A673 (cell line): ENCODE measurements at regions not wholly inside any gene's neighbourhood (a gene's known extent, or its start where the extent isn't known, plus 50 kb on each side); places are given as distances from the start of the nearest gene placed in this dataset.

ENCODE experiments used
- BruUV-seq: library from RNA; stranded (reverse); fragments of 400-500 nt; replicated peaks from 2 replicates; lab custom pipeline; 2021; lab: Mats Ljungman, UMichigan
- CTCF ChIA-PET: fragments of 300-600 bp; sonication (Branson Sonifier 250); formaldehyde crosslinking; loops from one replicate; lab custom pipeline; 2022; ENCODE audit warnings: antibody characterized with exemption; lab: Charles Lee
- POLR2A ChIA-PET: fragments of 300-600 bp; sonication (Branson Sonifier 250); formaldehyde crosslinking; loops from one replicate; lab custom pipeline; 2022; ENCODE audit warnings: antibody characterized with exemption; ENCODE audit not compliant: low non-redundant PET; lab: Charles Lee
- DNase-seq: peaks from one replicate; pipeline ENCODE4 v3.0.0-alpha.2; 2015; ENCODE audit warnings: low spot score
- H3K27ac ChIP-seq: fragments of 200-600 bp; sonication (generic); 2 replicates; pipeline ENCODE4 v1.5.1; 2016; ENCODE audit warnings: mixed run types, low read depth, mild to moderate bottlenecking, mixed read lengths, antibody characterized with exemption, low read length; ENCODE audit not compliant: poor library complexity, severe bottlenecking
- H3K27me3 ChIP-seq: fragments of 200-600 bp; sonication (generic); replicated peaks from 2 replicates; pipeline ENCODE4 v1.6.1; 2017; ENCODE audit warnings: mixed run types, low read depth, mild to moderate bottlenecking, mixed read lengths, antibody characterized with exemption, low read length; ENCODE audit not compliant: insufficient read depth, poor library complexity
- H3K36me3 ChIP-seq: fragments of 200-600 bp; sonication (generic); 2 replicates; pipeline ENCODE4 v1.6.1; 2016; ENCODE audit warnings: mixed run types, mild to moderate bottlenecking, mixed read lengths, antibody characterized with exemption, low read length; ENCODE audit not compliant: insufficient read depth, poor library complexity, severe bottlenecking
- H3K4me1 ChIP-seq: fragments of 200-600 bp; sonication (generic); 2 replicates; pipeline ENCODE4 v1.6.1; 2017; ENCODE audit warnings: mixed run types, mild to moderate bottlenecking, mixed read lengths, antibody characterized with exemption, low read length; ENCODE audit not compliant: insufficient read depth, poor library complexity, severe bottlenecking
- H3K4me3 ChIP-seq: fragments of 200-600 bp; sonication (generic); 2 replicates; pipeline ENCODE4 v1.5.1; 2016; ENCODE audit warnings: low read depth, mixed run types, mild to moderate bottlenecking, mixed read lengths, low read length; ENCODE audit not compliant: poor library complexity, severe bottlenecking
- H3K9me3 ChIP-seq: fragments of 200-600 bp; sonication (generic); 2 replicates; pipeline ENCODE4 v1.6.1; 2016; ENCODE audit warnings: mixed run types, low read depth, mild to moderate bottlenecking, mixed read lengths, antibody characterized with exemption, low read length; ENCODE audit not compliant: poor library complexity, severe bottlenecking
- CTCF ChIP-seq: fragments of 300-800, 200-600 bp; sonication (generic); conservative IDR thresholded peaks from 2 replicates; pipeline ENCODE4 v1.5.1; 2017; ENCODE audit warnings: low read depth, mild to moderate bottlenecking, antibody characterized with exemption, low read length, moderate library complexity, mixed read lengths
- EZH2 ChIP-seq: fragments of 200-600 bp; sonication (generic); IDR thresholded peaks from 2 replicates; pipeline ENCODE4 v1.6.1; 2017; ENCODE audit warnings: borderline replicate concordance, low read depth, mild to moderate bottlenecking, mixed read lengths, antibody characterized with exemption, low read length; ENCODE audit not compliant: poor library complexity, severe bottlenecking
- intact Hi-C: fragments of 100-400 bp; cut with micrococcal nuclease; formaldehyde crosslinking; loops from one replicate; pipeline ENCODE4 v1.10.0; 2022; ENCODE audit not compliant: unreplicated experiment

- H3K9me3 ChIP-seq = no peaks in the 10 kb centered on the region
- ChIA-PET CTCF (no interaction called here), POLR2A (no interaction called here)
- no peak for DNase-seq
- H3K4me3 ChIP-seq = no peak overlapping the region
- no peak for TF ChIP-seq EZH2
- no peak for TF ChIP-seq CTCF
- H3K4me1 ChIP-seq = peaks cover 12% of the 10 kb centered on the region
- intact Hi-C loops = no loop called here
- BruUV-seq = no TSS peak
- H3K36me3 ChIP-seq = no peaks in the 10 kb centered on the region
- H3K27me3 ChIP-seq = no peaks in the 10 kb centered on the region
- no peak overlapping the region for H3K27ac ChIP-seq
Measured at GRCh38 chr2:111703759-111704158, 180.2 kb downstream of the ANAPC1 start.

- Histone ChIP-seq H3K36me3 (no peaks in the 10 kb centered on the region), H3K9me3 (no peaks in the 10 kb centered on the region), H3K27me3 (no peaks in the 10 kb centered on the region), H3K4me1 (peaks cover 7% of the 10 kb centered on the region), H3K4me3 (no peak overlapping the region), H3K27ac (no peak overlapping the region)
- CTCF ChIA-PET = no interaction called here
- BruUV-seq = no TSS peak
- intact Hi-C loops = no loop called here
- POLR2A ChIA-PET = no interaction called here
- no peak for DNase-seq
- no peak for TF ChIP-seq EZH2
- no peak for TF ChIP-seq CTCF
Measured at GRCh38 chr2:111704246-111704645, 179.7 kb downstream of the ANAPC1 start.

GRCh38 chr2:111705239-111705638, 178.8 kb downstream of the ANAPC1 start:
- peaks cover 4% of the 10 kb centered on the region for H3K4me1 ChIP-seq
- H3K27ac ChIP-seq = no peak overlapping the region
- BruUV-seq = no TSS peak

More at GRCh38 chr2:111705239-111705638, 178.8 kb downstream of the ANAPC1 start:
- TF ChIP-seq CTCF (no peak), EZH2 (no peak)
- DNase-seq = no peak
- CTCF ChIA-PET = no interaction called here
- no peaks in the 10 kb centered on the region for H3K9me3 ChIP-seq
- no peaks in the 10 kb centered on the region for H3K27me3 ChIP-seq
- intact Hi-C loops = no loop called here
- no peak overlapping the region for H3K4me3 ChIP-seq
- no peaks in the 10 kb centered on the region for H3K36me3 ChIP-seq
- POLR2A ChIA-PET = no interaction called here
